GM18909 (cell line): ENCODE measurements at regions not wholly inside any gene's neighbourhood (a gene's known extent, or its start where the extent isn't known, plus 50 kb on each side); places are given as distances from the start of the nearest gene placed in this dataset.
"Not testable (repeated sequence)": the region's sequence is repeated elsewhere in the genome, so short reads cannot be mapped to it uniquely, and the experiment has no call there.

Source experiments
- ATAC-seq: cut with Tn5 transposase; IDR thresholded peaks from one replicate; pipeline ENCODE4 v1.9.1; 2021; ENCODE audit warnings: mild to moderate bottlenecking; ENCODE audit not compliant: unreplicated experiment, poor library complexity

DNA sequence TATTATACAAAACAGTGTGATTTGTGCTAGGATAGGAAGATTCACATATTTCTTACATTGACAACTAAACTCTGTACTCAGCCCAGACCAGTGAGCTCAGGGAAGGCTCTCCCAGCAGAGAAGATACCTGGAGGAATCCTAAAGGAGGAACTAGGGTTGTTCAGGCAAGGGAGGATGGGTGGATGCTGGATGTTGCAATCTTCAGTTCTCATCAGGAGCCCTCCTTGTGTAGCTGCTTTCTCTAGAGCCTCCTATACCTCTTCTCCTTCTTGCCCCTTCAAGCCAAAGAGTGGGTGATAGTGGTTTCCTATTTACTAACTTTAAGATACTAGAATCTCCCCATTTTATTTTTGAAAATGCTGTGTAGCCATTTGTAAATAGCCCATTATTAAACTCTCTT, 117.3 kb downstream of the NKX6-1 start:
- no peak for ATAC-seq

DNA sequence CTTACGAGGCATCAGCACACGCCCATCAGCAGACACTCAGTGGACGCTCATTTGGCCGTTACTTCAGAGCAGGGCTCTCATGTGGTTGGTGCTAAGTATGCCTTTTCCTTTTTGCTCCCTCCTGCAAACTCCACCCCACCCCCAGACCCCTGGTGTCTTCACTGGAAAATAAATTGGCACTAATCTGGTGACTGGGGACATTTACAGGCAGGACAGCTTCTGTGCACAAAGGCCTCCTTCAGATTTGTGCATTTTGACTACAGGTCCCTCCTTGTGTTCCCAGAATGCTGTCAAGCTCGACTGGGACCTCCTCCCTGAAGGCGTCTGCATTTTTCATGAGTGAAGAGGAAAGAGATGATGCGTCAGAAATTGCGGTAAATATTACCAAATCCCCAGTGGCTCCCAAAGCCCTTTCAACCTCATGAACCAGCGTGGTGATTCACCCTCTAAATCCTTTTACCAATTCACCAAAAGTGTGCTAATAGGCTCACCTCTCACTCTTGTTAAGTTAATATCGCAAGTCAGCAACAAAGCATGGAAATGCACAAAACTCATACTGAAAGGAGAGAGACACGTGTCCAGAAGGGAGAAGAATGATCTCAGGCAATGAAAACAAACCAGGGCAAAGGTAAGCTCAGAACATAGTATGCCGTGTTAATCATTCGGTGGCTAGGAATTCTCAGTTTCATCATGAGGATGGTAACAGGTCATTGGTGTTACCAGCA, 119.0 kb downstream of the NKX6-1 start:
- no peak for ATAC-seq

DNA sequence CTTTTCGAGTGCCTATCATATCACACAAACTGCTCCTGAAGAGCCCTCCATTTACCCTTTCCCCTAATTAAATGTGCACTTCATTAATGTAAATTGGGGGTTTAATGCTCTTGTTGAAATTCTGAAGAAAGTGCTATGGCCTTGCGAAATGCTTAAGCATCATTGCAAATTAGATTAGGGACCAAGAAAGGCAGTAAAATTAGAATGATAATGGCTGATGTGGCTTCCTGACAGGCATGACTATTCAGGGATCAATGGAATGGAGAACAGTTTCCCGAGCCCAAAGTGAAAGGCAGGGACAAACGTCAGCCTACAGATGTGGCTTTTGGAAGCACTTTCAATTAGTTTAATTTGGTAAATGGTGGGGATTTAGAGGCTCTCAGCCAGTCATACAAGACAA, 120.1 kb downstream of the NKX6-1 start:
- ATAC-seq, result no peak

DNA sequence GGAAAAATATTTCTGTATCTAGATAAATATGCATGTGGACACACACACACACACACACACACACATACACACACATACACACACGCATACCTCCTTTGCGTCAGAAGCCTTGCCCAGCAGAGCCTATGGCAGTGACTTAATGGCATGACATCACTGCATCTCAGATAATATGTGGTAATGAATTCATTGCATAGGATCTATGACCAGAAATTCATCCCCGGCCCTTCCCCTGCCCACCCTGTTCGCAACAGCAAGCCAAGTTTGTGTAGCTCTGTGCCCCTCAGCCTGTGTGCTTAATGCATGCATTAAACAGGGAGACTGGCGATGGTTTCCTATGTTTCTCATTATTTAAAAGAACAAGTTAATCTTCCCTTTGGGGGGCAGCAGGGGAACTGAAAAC, 120.7 kb downstream of the NKX6-1 start:
- no peak for ATAC-seq

DNA sequence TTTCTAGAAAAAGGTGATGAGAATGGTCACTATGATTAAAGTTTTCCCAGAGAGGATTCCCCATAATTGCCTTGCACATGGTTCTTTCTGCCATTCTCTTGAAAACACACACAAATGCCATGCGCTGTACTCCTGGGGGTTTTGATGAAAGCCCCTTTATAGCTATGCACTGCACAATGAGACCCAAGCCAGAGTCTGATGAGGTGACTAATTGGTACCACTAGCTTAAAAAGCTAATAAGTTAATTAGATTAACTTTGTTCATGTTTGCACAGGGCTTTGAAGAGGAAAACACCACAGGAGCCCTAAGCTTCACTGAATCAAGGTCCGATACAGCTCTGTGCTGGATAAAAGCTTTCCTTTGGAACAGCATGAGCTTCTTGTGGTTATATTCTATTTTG, 132.2 kb downstream of the NKX6-1 start:
- ATAC-seq, result no peak

DNA sequence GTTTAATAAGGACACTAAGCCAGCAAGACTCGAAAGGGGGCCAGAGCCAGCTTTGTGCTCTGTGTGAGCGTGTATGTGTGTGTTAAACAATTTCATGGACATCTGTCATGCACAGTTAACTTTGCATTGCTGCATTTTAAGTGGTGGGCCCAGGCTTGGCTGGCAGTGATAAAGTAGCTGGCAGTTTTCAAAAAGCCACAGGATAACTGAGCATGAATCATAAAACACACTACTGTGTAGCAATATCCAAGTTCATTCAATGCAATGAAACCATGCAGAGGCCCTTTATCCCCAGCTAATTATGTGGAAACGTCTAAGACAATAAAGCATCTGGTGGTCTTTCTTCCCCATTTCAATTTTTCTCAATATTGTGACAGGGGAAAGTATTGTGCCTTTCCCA, 132.9 kb downstream of the NKX6-1 start:
- ATAC-seq, result no peak

DNA sequence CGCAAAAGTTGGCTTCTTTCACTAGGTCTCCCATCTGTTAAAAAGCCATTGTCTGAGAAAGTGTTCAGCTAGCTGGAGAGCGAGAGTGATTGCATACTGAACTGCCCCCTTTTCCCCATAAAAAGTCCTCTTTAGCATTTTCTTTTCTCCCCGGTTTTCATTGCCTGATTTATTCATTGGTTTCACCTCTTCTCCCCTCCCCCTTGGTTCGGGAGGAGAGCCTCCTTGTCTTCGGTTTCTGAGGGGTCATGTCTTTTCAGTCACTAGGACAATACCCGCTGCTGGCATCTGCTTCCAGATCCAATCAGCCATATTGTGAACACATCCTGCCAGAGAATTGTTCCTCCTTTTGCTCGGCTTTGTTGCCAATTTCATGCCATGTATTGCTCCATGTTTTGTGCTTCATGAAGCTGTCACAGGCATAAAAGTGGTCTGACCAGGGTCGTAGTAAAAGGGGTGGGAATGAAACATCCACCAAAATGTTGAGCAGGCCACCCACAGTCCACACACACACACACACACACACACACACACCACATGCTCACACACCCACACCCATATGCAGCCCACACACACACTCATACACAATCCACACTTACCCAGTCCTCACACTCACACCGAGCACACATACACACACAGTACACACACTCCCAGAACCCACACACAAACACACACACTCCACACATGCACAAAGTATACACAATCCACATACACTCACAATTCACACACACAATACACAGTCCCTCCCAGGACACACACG, 136.0 kb downstream of the NKX6-1 start:
- no peak for ATAC-seq

DNA sequence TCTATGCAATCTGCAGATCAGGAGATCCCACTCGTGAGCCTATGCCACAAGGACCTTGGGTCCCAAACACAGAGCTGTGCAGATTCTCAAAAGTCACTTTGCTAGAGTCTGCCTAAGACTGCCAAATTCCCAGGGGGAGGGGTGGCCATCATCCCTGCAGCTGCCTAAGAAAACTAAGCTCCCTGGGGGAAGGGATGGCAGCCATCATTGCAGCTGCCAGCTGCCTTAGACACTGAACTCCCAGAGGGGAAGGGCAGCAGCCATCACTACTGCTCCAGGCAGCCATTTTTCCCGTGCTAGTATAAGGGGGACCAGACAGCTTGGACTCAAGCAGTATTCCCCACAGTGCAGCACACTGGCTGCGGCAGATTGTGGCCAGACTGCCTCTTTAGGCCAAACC, 156.9 kb downstream of the NKX6-1 start:
- no peak for ATAC-seq

DNA sequence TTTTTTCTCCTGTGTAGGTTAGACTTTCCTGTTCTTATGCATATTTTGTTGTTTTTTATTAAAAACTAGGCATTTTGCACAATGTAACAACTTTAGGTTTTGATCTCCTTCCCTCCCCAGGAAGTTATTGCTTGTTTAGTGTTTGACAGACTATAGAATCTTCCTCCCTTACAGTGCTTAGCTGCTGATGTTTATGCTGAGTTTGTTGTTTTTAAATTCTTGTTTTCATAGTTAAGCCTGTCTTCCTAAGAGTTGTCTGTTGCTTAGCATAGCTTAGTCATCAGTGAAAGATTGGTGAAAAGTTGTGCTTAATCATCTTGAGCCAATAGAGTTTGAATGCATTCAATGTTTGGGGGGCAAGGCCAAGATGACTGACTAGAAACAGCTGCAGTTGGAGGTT, 157.5 kb downstream of the NKX6-1 start:
- ATAC-seq, result no peak

DNA sequence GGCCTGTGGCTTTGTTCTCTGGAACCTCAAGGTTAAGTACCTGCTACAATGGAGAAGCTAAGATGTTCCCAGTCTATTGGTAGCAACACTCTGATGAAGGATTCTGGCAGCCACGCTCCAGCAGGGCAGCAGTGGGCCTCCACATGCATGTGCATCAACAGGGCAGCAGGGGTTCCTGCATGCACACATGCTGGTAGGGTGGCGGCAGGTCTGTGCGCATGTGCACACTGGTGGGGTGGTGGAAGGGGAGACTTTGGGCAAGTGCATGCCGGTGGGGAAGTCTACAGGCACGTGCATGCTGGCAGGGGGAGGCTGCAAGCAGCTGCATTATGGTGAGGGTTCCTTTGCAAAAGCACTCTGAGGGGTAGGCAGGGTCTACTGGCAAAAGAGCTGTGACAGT, 160.7 kb downstream of the NKX6-1 start:
- ATAC-seq, result no peak

DNA sequence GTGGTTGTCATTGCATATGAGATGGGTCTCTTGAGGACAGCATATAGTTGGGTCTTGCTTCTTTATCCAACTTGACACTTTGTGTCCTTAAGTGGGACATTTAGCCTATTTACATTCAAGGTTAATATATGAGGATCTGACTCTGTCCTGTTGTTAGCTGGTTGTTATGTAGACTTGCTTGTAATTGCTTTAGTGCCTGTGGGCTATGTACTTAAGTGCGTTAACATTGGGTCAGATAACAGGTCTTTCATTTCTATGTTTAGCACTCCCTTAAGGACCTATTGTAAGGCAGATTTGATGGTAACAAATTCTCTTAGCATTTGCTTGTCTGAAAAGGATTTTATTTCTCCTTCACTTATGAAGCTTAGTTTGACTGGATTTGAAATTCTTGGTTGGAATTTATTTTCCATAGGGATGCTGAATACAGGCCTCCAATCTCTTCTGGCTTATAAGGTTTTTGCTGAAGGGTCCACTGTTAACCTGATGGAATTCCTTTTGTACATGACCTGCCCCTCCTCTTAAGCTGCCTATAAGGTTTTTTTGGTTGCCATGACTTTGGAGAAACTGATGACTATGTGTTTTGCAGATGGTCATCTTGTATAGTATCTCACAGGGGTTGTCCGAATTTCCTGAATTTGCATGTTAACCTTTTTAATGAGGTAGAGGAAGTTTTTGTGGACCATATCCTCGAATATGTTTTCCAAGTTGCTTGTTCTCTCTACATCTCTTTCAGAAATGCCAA, 162.0 kb downstream of the NKX6-1 start:
- ATAC-seq, result no peak

DNA sequence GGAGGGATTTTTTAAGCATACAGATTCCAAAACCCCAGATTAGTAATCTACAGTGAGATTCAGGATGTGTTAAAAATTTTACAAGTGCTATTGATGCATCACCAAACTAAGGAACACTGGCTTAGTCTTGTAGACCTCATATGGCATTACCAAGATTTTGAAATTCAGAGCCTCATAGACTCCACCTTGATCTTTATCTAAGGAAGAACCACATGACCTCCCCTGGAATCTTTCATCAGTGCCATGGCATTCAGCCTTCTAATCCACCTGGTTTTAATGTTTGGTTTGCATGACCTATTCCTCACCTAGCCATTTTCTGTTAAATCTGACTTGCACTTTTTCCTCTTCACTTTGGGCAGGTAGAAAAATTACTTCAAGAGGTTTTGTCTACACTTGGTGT, 171.6 kb downstream of the NKX6-1 start:
- no peak for ATAC-seq

DNA sequence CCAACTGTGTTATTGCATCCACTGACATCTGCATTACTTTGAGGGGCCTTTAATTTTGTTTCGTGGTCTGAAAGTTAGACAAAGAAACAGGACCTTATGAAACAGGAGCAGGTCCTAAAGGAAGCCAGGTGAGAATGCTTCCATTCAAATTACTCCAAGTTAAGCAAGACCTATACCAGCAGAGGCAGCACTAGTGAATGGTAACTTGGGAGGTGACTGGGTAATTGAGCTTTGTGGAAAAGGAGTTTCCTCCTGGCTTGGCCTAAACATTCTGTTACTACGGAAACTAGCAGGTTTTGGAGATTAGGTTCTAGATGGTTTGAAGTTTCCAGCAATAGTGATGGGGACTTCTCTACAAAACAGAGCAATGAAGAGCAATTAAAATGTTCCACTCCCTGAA, 173.5 kb downstream of the NKX6-1 start:
- no peak for ATAC-seq

DNA sequence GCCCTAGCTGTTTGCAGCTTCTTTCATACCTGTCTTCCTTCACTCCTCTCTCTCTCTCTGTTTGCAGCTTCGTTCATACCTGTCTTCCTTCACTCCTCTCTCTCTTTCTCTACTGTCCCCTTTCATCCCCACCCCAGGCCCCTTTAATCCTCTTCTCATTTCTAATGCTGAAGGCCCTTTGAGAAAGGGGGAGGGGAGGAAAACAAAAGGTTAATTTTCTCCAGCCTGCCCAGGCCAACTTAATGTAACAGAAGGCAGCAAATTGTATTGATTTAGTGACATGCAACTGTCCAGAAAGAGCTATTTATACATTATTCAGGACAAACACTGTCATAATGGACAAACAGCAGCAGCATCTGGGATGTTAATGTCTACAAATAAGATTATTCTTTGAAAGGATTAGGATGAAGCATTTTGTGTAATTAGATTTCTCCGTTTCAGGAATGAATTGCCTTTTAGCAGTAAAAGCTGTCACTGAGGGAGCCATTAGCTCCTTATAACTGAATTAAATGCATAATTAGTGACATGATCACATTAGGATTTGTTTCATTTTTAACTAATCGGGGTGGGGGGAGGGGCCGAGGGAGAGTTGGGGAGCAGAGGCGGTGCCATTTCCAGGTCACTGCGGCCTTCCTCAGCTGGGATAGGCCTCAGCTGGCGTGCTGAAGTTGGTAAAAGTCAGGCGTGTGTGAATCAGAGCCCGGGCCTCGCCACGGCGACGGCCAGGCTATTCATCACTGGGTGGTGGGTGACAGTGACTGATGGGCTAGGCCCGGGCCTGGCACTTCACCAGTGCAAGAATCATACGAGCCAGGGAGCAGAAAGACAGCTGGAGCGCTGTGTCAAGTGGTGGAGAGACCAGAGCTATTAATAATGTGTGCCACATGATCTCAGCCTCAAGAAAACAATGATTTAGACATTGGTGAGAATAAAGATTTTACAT, 174.5 kb downstream of the NKX6-1 start:
- ATAC-seq, result no peak

DNA sequence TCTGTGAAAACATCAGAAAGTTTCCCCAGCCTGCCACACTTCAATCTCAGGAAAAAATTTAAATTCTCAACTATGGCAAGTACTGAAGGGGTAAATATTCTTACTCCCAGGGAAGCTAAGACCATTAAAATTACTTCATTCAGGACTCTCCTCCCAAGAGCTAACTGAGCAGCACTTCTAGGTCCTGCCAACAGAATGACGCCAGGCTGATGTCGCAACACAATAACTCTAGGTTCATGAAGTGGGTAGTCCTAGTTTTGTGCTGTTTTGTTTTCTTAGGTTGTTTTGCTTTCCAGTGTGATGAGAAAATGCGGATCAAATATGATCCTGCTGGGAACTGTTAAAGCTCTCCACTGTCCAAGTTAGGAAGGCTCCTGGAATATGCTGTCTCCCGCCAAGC, 180.0 kb downstream of the NKX6-1 start:
- ATAC-seq, result no peak

DNA sequence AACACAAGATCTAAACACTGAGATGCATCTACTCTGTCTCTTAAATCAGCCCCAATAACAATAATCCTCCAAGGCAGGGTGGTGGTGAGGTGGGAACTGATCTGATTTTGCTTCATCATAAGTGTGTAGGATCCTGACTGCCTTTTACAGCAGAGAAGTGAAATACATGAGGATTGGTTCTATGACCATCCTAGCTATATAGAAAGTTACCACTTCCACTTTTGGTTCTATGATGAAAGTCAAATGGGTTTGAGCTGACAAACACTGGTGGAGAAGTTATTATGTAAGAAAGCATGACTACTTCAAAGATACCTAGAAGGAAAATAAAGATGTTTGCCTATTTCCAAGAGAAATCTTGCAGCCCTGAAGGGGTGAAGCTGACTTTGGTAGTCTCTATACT, 181.6 kb downstream of the NKX6-1 start:
- ATAC-seq, result no peak

DNA sequence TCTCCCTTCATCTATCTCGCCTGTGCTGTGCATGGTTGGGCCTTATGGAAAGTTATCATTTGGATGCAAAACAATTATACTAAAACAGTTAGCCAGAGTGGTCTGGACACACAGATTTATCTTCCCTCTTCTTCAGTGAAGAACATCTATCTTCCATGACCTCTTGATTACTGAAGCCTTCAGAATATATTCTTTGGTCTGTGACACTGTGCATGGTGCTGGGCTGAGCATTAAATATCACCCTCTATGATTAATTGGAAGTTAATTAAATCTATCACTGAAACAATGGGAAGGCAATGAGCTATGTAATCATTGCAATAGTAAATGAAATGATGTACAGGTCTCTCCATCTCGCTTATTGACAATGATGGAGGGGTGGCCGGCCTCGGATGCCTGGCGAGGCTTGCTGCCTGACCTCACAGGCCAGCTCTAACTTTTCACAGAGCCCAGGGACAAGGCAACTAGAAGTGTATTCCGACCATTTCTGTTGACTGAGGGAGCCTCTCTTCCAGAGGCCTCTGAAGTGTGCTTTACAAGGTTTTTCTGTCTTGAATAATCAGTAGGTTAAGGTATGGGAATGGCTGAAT, 186.6 kb downstream of the NKX6-1 start:
- ATAC-seq, result no peak

DNA sequence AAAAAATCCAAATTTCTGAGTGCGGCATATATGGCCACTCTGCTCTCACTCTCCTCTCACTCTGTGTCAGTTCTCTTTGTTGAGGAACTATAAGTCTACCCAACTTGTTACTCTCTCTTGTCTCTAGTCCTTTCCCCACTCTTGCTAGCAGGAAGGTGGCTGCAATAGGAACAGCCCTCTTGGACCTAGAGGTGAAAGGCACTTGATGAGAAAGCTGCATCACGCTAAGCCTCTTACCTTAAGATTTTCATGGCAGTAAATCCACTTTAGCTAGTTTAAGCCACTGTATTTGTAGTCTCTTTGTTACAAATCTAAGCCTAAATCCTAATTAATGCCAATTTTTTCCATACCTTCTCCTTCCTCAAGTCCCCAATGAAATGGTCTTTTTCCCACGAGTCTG, 189.9 kb downstream of the NKX6-1 start:
- ATAC-seq, result no peak

DNA sequence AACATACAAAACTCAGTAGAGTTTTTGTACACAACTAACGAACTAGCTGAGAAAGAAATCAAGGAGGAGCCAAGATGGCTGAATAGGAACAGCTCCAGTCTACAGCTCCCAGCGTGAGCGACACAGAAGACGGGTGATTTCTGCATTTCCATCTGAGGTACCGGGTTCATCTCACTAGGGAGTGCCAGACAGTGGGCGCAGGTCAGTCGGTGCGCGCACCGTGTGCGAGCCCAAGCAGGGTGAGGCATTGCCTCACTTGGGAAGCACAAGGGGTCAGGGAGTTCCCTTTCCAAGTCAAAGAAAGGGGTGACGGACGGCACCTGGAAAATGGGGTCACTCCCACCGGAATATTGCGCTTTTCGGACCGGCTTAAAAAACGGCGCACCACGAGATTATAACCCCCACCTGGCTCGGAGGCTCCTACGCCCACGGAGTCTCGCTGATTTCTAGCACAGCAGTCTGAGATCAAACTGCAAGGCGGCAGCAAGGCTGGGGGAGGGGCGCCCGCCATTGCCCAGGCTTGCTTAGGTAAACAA, 200.3 kb downstream of the NKX6-1 start:
- not testable (repeated sequence) for ATAC-seq
